ENCODE measurements at regions not wholly inside any gene's neighbourhood (a gene's known extent, or its start where the extent isn't known, plus 50 kb on each side); places are given as distances from the start of the nearest gene placed in this dataset.
"Not testable (repeated sequence)": the region's sequence is repeated elsewhere in the genome, so short reads cannot be mapped to it uniquely, and the experiment has no call there.

- TF ChIP-seq CTCF (IDR thresholded peaks at IDR 0.05; ENCODE audit: control insufficient read depth, insufficient read depth, low read depth, low read length, missing control alignments) = no peak
- DNase-seq (ENCODE audit: low read depth) = no peak
- H3K4me3 ChIP-seq (ENCODE audit: control insufficient read depth, low read depth, low read length) = no peak overlapping the region
Observed at GRCh38 chr7:19352305-19352695, 207.1 kb upstream of the FERD3L start.

- no peak overlapping the region for H3K4me3 ChIP-seq (ENCODE audit: control insufficient read depth, low read depth, low read length)
- TF ChIP-seq CTCF (IDR thresholded peaks at IDR 0.05; ENCODE audit: control insufficient read depth, insufficient read depth, low read depth, low read length, missing control alignments) = no peak
- DNase-seq (ENCODE audit: low read depth) = no peak
Observed at GRCh38 chr7:19351341-19352304, 206.4 kb upstream of the FERD3L start.

- TF ChIP-seq CTCF (IDR thresholded peaks at IDR 0.05; ENCODE audit: control insufficient read depth, insufficient read depth, low read depth, low read length, missing control alignments) = no peak
- H3K4me3 ChIP-seq (ENCODE audit: control insufficient read depth, low read depth, low read length) = no peak overlapping the region
Observed at GRCh38 chr7:19339512-19339911, 194.3 kb upstream of the FERD3L start.

DNA sequence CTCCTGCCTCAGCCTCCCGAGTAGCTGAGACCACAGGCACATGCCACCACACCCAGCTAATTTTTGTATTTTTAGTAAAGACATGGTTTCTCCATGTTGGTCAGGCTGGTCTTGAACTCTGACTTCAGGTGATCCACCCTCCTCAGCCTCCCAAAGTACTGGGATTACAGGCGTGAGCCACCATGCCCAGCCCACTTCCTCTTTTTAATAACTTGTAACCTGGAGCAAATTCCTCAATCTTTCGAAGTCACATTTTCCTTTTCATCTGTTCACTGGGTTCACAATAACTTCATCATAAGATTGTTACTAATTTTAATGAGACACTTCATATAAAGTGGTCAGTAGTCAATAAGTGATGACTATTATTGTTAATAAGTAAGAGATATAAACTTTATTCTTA is 193.3 kb upstream of the FERD3L start:
- H3K4me3 ChIP-seq (ENCODE audit: control insufficient read depth, low read depth, low read length); DNase-seq (ENCODE audit: low read depth): not testable (repeated sequence)

More at GRCh38 chr7:19339512-19339911, 194.3 kb upstream of the FERD3L start:
- DNase-seq (ENCODE audit: low read depth) = no peak

- TF ChIP-seq CTCF (IDR thresholded peaks at IDR 0.05; ENCODE audit: control insufficient read depth, insufficient read depth, low read depth, low read length, missing control alignments) = no peak
- no peak overlapping the region for H3K4me3 ChIP-seq (ENCODE audit: control insufficient read depth, low read depth, low read length)
- DNase-seq (ENCODE audit: low read depth) = no peak
Observed at GRCh38 chr7:19336836-19337383, 191.7 kb upstream of the FERD3L start.

DNA sequence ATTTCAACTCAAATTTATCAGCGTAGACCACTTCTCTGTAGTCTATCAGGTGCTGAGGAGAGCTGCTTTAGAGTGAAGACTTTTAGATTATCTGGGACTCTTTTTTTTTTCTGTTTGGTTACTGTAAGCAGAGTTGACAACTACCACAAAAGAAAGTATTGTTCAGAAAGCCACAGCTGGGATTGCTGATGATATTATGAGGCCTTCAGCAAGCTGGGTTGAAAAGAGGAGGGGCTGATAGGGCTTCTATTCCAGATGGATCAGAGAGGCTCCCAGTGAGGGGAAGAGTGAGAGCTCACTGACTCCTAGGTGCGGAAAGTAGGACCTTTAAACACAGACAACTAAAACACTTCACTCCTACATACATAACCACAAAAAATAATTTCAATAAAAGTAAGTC is 188.5 kb upstream of the FERD3L start:
- H3K4me3 ChIP-seq (ENCODE audit: control insufficient read depth, low read depth, low read length) = no peak overlapping the region
- no peak for DNase-seq (ENCODE audit: low read depth)
- no peak for TF ChIP-seq CTCF (IDR thresholded peaks at IDR 0.05; ENCODE audit: control insufficient read depth, insufficient read depth, low read depth, low read length, missing control alignments)

- DNase-seq (ENCODE audit: low read depth) = no peak
- TF ChIP-seq CTCF (IDR thresholded peaks at IDR 0.05; ENCODE audit: control insufficient read depth, insufficient read depth, low read depth, low read length, missing control alignments) = no peak
- H3K4me3 ChIP-seq (ENCODE audit: control insufficient read depth, low read depth, low read length) = no peak overlapping the region
Observed at GRCh38 chr7:19327018-19327417, 181.8 kb upstream of the FERD3L start.
